ENCODE measurements at regions not wholly inside any gene's neighbourhood (a gene's known extent, or its start where the extent isn't known, plus 50 kb on each side); places are given as distances from the start of the nearest gene placed in this dataset.

GRCh38 chr1:232470711-232471110 is 159.2 kb downstream of the SIPA1L2 start:
- TF ChIP-seq CTCF (conservative IDR thresholded peaks at IDR 0.05) = no peak
- Histone ChIP-seq H3T11ph (ENCODE audit: low read length) (no peak overlapping the region), H3K79me2 (ENCODE audit: insufficient read depth, low read length) (no peaks in the 10 kb centered on the region), H2AFZ (ENCODE audit: low read length) (no peak overlapping the region), H4K8ac (replicated peaks; ENCODE audit: insufficient read length, low read depth, low read length) (no peak overlapping the region), H3K4ac (ENCODE audit: low read depth, low read length) (no peak overlapping the region), H3K23me2 (ENCODE audit: insufficient read length, low read depth, low read length, poor library complexity, severe bottlenecking) (no peaks in the 10 kb centered on the region), H3K4me2 (ENCODE audit: insufficient read depth, insufficient read length, low read length) (no peak overlapping the region), H2BK15ac (ENCODE audit: low read depth, low read length) (no peak overlapping the region), H3K9me3 (ENCODE audit: control insufficient read depth, low read depth, low read length) (no peaks in the 10 kb centered on the region), H3K79me1 (ENCODE audit: insufficient read depth, low read depth, low read length, poor library complexity, severe bottlenecking) (no peaks in the 10 kb centered on the region), H2BK120ac (ENCODE audit: low read depth, low read length, poor library complexity, severe bottlenecking) (no peak overlapping the region), H3K9ac (ENCODE audit: extremely low read depth, insufficient read length, low read length) (no peak overlapping the region), H3K14ac (ENCODE audit: insufficient read depth, low read length) (no peak overlapping the region), H2BK12ac (ENCODE audit: insufficient read length, low read depth, low read length) (no peak overlapping the region), H2AK5ac (ENCODE audit: insufficient read length, low read length) (no peak overlapping the region), H3K27me3 (ENCODE audit: insufficient read depth, low read length) (peaks cover 13% of the 10 kb centered on the region; the same call in 1 of the 2 replicates), H3K4me1 (ENCODE audit: insufficient read depth, low read length) (peaks cover 12% of the 10 kb centered on the region), H4K5ac (ENCODE audit: insufficient read length, low read depth, low read length) (no peak overlapping the region), H3K27ac (ENCODE audit: insufficient read length, low read depth, low read length) (no peak overlapping the region), H3K56ac (ENCODE audit: insufficient read length, low read depth, low read length) (no peak overlapping the region), H4K20me1 (ENCODE audit: control insufficient read depth, insufficient read depth, insufficient read length) (no peaks in the 10 kb centered on the region), H3K23ac (ENCODE audit: insufficient read length, low read depth, low read length) (no peak overlapping the region), H2BK5ac (ENCODE audit: insufficient read length, low read length) (no peak overlapping the region), H2BK20ac (ENCODE audit: low read depth, low read length, poor library complexity, severe bottlenecking) (no peak overlapping the region), H3K18ac (ENCODE audit: insufficient read length, low read depth, low read length) (no peak overlapping the region), H4K91ac (ENCODE audit: insufficient read length, low read depth, low read length) (no peak overlapping the region)
- Mint-ChIP-seq H3K4me3 (no peak overlapping the region), H3K36me3 (ENCODE audit: insufficient read depth in 1 of 3, low read depth in 3 of 3) (no peaks in the 10 kb centered on the region), H3K4me1 (peaks cover 48 to 59% of the 10 kb centered on the region in 2 experiments), H3K9me3 (no peaks in the 10 kb centered on the region; a peak in 1 of 5 replicates), H3K27ac (no peak overlapping the region), H3K27me3 (ENCODE audit: low read depth) (peaks cover 56% of the 10 kb centered on the region)
- DNase-seq = no peak
- WGBS (ENCODE audit: extremely low coverage, insufficient read length, low lambda C conversion rate) = no CpG with 5 or more reads among the region's 1 CpG
